ENCODE measurements at regions not wholly inside any gene's neighbourhood (a gene's known extent, or its start where the extent isn't known, plus 50 kb on each side); places are given as distances from the start of the nearest gene placed in this dataset.

- TF ChIP-seq EHMT2 (IDR thresholded peaks at IDR 0.05; ENCODE audit: low read depth) (no peak), TP53 (CRISPR knock-in tag; IDR thresholded peaks at IDR 0.05) (no peak), ATOH8 (CRISPR knock-in tag; IDR thresholded peaks at IDR 0.05; ENCODE audit: low read depth) (no peak), HEYL (CRISPR knock-in tag; IDR thresholded peaks at IDR 0.05) (no peak), PBX3 (IDR thresholded peaks at IDR 0.05) (no peak), CTCF (IDR thresholded peaks at IDR 0.05) (no peak), JUNB (IDR thresholded peaks at IDR 0.05) (no peak), RNF2 (IDR thresholded peaks at IDR 0.05; ENCODE audit: borderline replicate concordance, low read depth) (no peak), CHD4 (IDR thresholded peaks at IDR 0.05; ENCODE audit: borderline replicate concordance) (no peak)
- FAIRE-seq (no peak), ATAC-seq (no peak), DNase-seq (ENCODE audit: low read depth in 1 of 2, low spot score in 1 of 2) (no peak)
- Histone ChIP-seq H3K9me3 (no peaks in the 10 kb centered on the region), H3K4me3 (no peak overlapping the region), H3K27ac (no peak overlapping the region), H3K4me2 (no peak overlapping the region), H3K4me1 (no peaks in the 10 kb centered on the region)
- ChIA-PET POLR2A (no interaction called here), CTCF (no interaction called here)
- 5% methylated on average over 1 of the region's 1 CpG for WGBS (ENCODE audit: missing lambda C conversion rate)
These were observed 111.1 kb upstream of the FMR1 start for GRCh38 chrX:147800663-147801062.

GRCh38 chrX:147803948-147804347, 107.8 kb upstream of the FMR1 start:
- DNase-seq (ENCODE audit: low read depth in 1 of 2, low spot score in 1 of 2): peak; percentile 0 to 7
- ATAC-seq: peak in 1 of 2 experiments; percentile 66; a peak in 2 of 6 replicates
- WGBS (ENCODE audit: missing lambda C conversion rate): 4% methylated on average over 2 of the region's 2 CpGs
- FAIRE-seq: peak; percentile 63
- ChIA-PET POLR2A (no interaction called here), CTCF (interaction anchor here (0.7 to 1.1 kb wide), 2 partner anchors 23 to 57 kb away, joined by 3 read pairs; no protein-coding TSS in a partner anchor)
- peak; percentile 23; the same call in 1 of the 3 replicates for TF ChIP-seq CTCF (IDR thresholded peaks at IDR 0.05)
- no peak for TF ChIP-seq SMC3 (IDR thresholded peaks at IDR 0.05)
- TF ChIP-seq RAD21 (conservative IDR thresholded peaks at IDR 0.05 in 1 of 2, IDR thresholded peaks at IDR 0.05 in 1 of 2): peak; percentile 26 to 49; a peak in 3 of 5 replicates
- Histone ChIP-seq H3K4me2 (no peak overlapping the region), H3K4me3 (no peak overlapping the region), H3K9me3 (no peaks in the 10 kb centered on the region), H3K4me1 (no peaks in the 10 kb centered on the region), H3K27ac (no peak overlapping the region)

GRCh38 chrX:147811803-147812202, 99.9 kb upstream of the FMR1 start:
- TF ChIP-seq ZC3H11A (IDR thresholded peaks at IDR 0.05) (no peak), SMC3 (IDR thresholded peaks at IDR 0.05) (no peak), CTCF (IDR thresholded peaks at IDR 0.05) (no peak), HDAC2 (IDR thresholded peaks at IDR 0.05) (no peak), BCL3 (IDR thresholded peaks at IDR 0.05) (no peak), EHMT2 (IDR thresholded peaks at IDR 0.05; ENCODE audit: low read depth) (no peak), RAD21 (conservative IDR thresholded peaks at IDR 0.05 in 1 of 2, IDR thresholded peaks at IDR 0.05 in 1 of 2) (no peak)
- no peak overlapping the region for H3K4me2 ChIP-seq
- POLR2A ChIA-PET: no interaction called here
- no peak for FAIRE-seq
- H3K27ac ChIP-seq: no peak overlapping the region
- no peaks in the 10 kb centered on the region for H3K9me3 ChIP-seq
- H3K4me1 ChIP-seq: no peaks in the 10 kb centered on the region
- CTCF ChIA-PET: no interaction called here
- no peak overlapping the region for H3K4me3 ChIP-seq
- ATAC-seq: no peak
- 2% methylated on average over 2 of the region's 2 CpGs for WGBS (ENCODE audit: missing lambda C conversion rate)
- DNase-seq (ENCODE audit: low read depth in 1 of 2, low spot score in 1 of 2): no peak

Measured in A549 (cell line).